ENCODE measurements at regions not wholly inside any gene's neighbourhood (a gene's known extent, or its start where the extent isn't known, plus 50 kb on each side); places are given as distances from the start of the nearest gene placed in this dataset.

GRCh38 chr2:236366049-236366387 lies 101.8 kb upstream of the ASB18 start:
- ATAC-seq (ENCODE audit: low read depth), result no peak
- H3K27ac Mint-ChIP-seq, result no peak overlapping the region
- H3K27me3 Mint-ChIP-seq, result peaks cover 48% of the 10 kb centered on the region
- no peaks in the 10 kb centered on the region for H3K9me3 Mint-ChIP-seq (ENCODE audit: insufficient read depth)
- H3K27me3 ChIP-seq (replicated peaks in 1 of 4; ENCODE audit: control extremely low read depth in 1 of 4, control insufficient read depth in 3 of 4, insufficient read depth in 4 of 4, low read length in 3 of 4), result peaks cover 0 to 20% (median 11%) of the 10 kb centered on the region in 4 experiments
- no peaks in the 10 kb centered on the region for H3K36me3 ChIP-seq (replicated peaks in 1 of 2; ENCODE audit: control extremely low read depth in 1 of 2, control insufficient read depth in 1 of 2, extremely low read depth in 1 of 2, insufficient read depth in 2 of 2, low read length in 1 of 2)
- ChIA-PET CTCF (interaction anchor here (1.3 to 1.6 kb wide), 2 partner anchors 13 to 18 kb away, joined by 4 to 6 read pairs; no protein-coding TSS in a partner anchor), POLR2A (interaction anchor here (0.7 kb wide), 1 partner anchor 204 kb away, joined by 7 read pairs; the partner anchor contains the start of gene ACKR3)
- H3K4me1 ChIP-seq (ENCODE audit: control insufficient read depth in 2 of 2, insufficient read depth in 2 of 2, low read length in 2 of 2), result peaks cover 9 to 13% of the 10 kb centered on the region in 2 donors
- no peak overlapping the region for H3K27ac ChIP-seq (ENCODE audit: low read length in 2 of 2)
- H3K4me3 Mint-ChIP-seq, result peak overlapping the region; percentile 68
- TF ChIP-seq EZH2 (IDR thresholded peaks at IDR 0.05; ENCODE audit: borderline replicate concordance, insufficient read depth, low read depth, low read length, poor library complexity, severe bottlenecking), result no peak
- no peak for TF ChIP-seq CTCF (IDR thresholded peaks at IDR 0.05)
- no peaks in the 10 kb centered on the region for H4K20me1 ChIP-seq (ENCODE audit: control insufficient read depth, insufficient read depth, low read length, poor library complexity, severe bottlenecking)
- H3K79me2 ChIP-seq (ENCODE audit: control insufficient read depth, insufficient read depth, low read length), result no peaks in the 10 kb centered on the region
- H3K9me3 ChIP-seq (ENCODE audit: control extremely low read depth in 1 of 3, control insufficient read depth in 2 of 3, insufficient read depth in 1 of 3, low read length in 2 of 3), result no peaks in the 10 kb centered on the region
- H3K4me3 ChIP-seq (ENCODE audit: control extremely low read depth in 1 of 5, extremely low read depth in 1 of 5, insufficient read depth in 1 of 5, low read depth in 2 of 5, low read length in 4 of 5), result no peak overlapping the region
- intact Hi-C loops (cut with micrococcal nuclease), result no loop called here
- peak overlapping the region; percentile 12 for H3K9ac ChIP-seq (ENCODE audit: low read length)
- H3K4me1 Mint-ChIP-seq, result peaks cover 14% of the 10 kb centered on the region
- WGBS (ENCODE audit: insufficient coverage), result 4% methylated on average over 3 of the region's 7 CpGs
- peak overlapping the region; percentile 39 for H3K4me2 ChIP-seq (replicated peaks; ENCODE audit: low read depth, low read length, poor library complexity, severe bottlenecking)
- DNase-seq, result no peak
- H2AFZ ChIP-seq (ENCODE audit: insufficient read depth, low read depth, low read length, poor library complexity, severe bottlenecking), result no peak overlapping the region

- peak; percentile 31 for ATAC-seq (ENCODE audit: low read depth)
- H3K27me3 Mint-ChIP-seq, result peaks cover 48% of the 10 kb centered on the region
- Histone ChIP-seq H2AFZ (ENCODE audit: insufficient read depth, low read depth, low read length, poor library complexity, severe bottlenecking) (no peak overlapping the region), H3K9ac (ENCODE audit: low read length) (peak overlapping the region; percentile 12), H3K4me2 (replicated peaks; ENCODE audit: low read depth, low read length, poor library complexity, severe bottlenecking) (peak overlapping the region; percentile 39), H3K79me2 (ENCODE audit: control insufficient read depth, insufficient read depth, low read length) (no peaks in the 10 kb centered on the region), H3K9me3 (ENCODE audit: control extremely low read depth in 1 of 3, control insufficient read depth in 2 of 3, insufficient read depth in 1 of 3, low read length in 2 of 3) (no peaks in the 10 kb centered on the region), H3K4me3 (ENCODE audit: control extremely low read depth in 1 of 5, extremely low read depth in 1 of 5, insufficient read depth in 1 of 5, low read depth in 2 of 5, low read length in 4 of 5) (no peak overlapping the region), H3K4me1 (ENCODE audit: control insufficient read depth in 2 of 2, insufficient read depth in 2 of 2, low read length in 2 of 2) (peaks cover 9 to 13% of the 10 kb centered on the region in 2 donors), H3K27ac (ENCODE audit: low read length in 2 of 2) (no peak overlapping the region), H4K20me1 (ENCODE audit: control insufficient read depth, insufficient read depth, low read length, poor library complexity, severe bottlenecking) (no peaks in the 10 kb centered on the region), H3K36me3 (replicated peaks in 1 of 2; ENCODE audit: control extremely low read depth in 1 of 2, control insufficient read depth in 1 of 2, extremely low read depth in 1 of 2, insufficient read depth in 2 of 2, low read length in 1 of 2) (no peaks in the 10 kb centered on the region), H3K27me3 (replicated peaks in 1 of 4; ENCODE audit: control extremely low read depth in 1 of 4, control insufficient read depth in 3 of 4, insufficient read depth in 4 of 4, low read length in 3 of 4) (peaks cover 0 to 23% (median 11%) of the 10 kb centered on the region in 4 experiments)
- peaks cover 14% of the 10 kb centered on the region for H3K4me1 Mint-ChIP-seq
- peak overlapping the region; percentile 68 for H3K4me3 Mint-ChIP-seq
- no peaks in the 10 kb centered on the region for H3K9me3 Mint-ChIP-seq (ENCODE audit: insufficient read depth)
- H3K27ac Mint-ChIP-seq, result no peak overlapping the region
- TF ChIP-seq CTCF (IDR thresholded peaks at IDR 0.05) (no peak), EZH2 (IDR thresholded peaks at IDR 0.05; ENCODE audit: borderline replicate concordance, insufficient read depth, low read depth, low read length, poor library complexity, severe bottlenecking) (no peak)
- ChIA-PET POLR2A (interaction anchor here (0.7 kb wide), 2 partner anchors 14 to 203 kb away, joined by 5 to 7 read pairs; partner anchors contain the start of gene ACKR3), CTCF (interaction anchor here (1.3 to 1.6 kb wide), 2 partner anchors 13 to 19 kb away, joined by 4 to 6 read pairs; no protein-coding TSS in a partner anchor)
- intact Hi-C loops (cut with micrococcal nuclease), result no loop called here
- WGBS (ENCODE audit: insufficient coverage), result 0% methylated on average over 1 of the region's 3 CpGs
- DNase-seq, result peak; percentile 31
These were observed 102.2 kb upstream of the ASB18 start for GRCh38 chr2:236366397-236366796.

Data from B cell (primary cell).